Body of pancreas (tissue), 4 donors: ENCODE measurements at regions not wholly inside any gene's neighbourhood (a gene's known extent, or its start where the extent isn't known, plus 50 kb on each side); places are given as distances from the start of the nearest gene placed in this dataset.

Experiments used
- ATAC-seq: fragments of 150-250 bp; one replicate; pipeline ENCODE4 v1.9.1; 2016
- DNase-seq, 4 donors: peaks; one replicate each; pipeline ENCODE4 v3.0.0-alpha.2; 2019
- H3K27ac ChIP-seq, 4 donors: fragments of 200-600 bp; sonication (generic); 1 replicate in 3 of 4; 2 replicates in 1 of 4; pipeline versions ENCODE4 v1.5.1 to v1.6.1; 2016 to 2019; ENCODE audit warnings: mild to moderate bottlenecking in 1 of 4, mixed read lengths in 1 of 4, moderate library complexity in 1 of 4
- H3K27me3 ChIP-seq, 2 donors: fragments of 200-600 bp; sonication (generic); one replicate each; pipeline ENCODE4 v1.6.0; 2016; ENCODE audit warnings: mild to moderate bottlenecking in 1 of 2
- H3K36me3 ChIP-seq, 2 donors: fragments of 200-600 bp; sonication (generic); replicated peaks in 1 of 2; 2 replicates each; pipeline ENCODE4 v1.5.1; 2016; ENCODE audit warnings: low read depth in 2 of 2; ENCODE audit not compliant: insufficient read depth in 1 of 2
- H3K4me1 ChIP-seq: fragments of 200-600 bp; sonication (generic); one replicate; pipeline ENCODE4 v1.6.0; 2016
- H3K4me3 ChIP-seq, 2 donors: fragments of 200-600 bp; sonication (generic); 1 replicate in 1 of 2; 2 replicates in 1 of 2; pipeline ENCODE4 v1.5.1; 2016 to 2019
- H3K9me3 ChIP-seq, 3 donors: fragments of 200-600 bp; sonication (generic); 1 replicate in 2 of 3; 2 replicates in 1 of 3; pipeline ENCODE4 v1.5.1; 2016
- CTCF ChIP-seq, 7 experiments: fragments of 450-650 bp in 4 of 7; fragments of 200-600 bp in 3 of 7; sonication (generic) in 3 of 7; IDR thresholded peaks; one replicate each; pipeline ENCODE4 v1.5.1; 2016 to 2019; ENCODE audit warnings: antibody characterized with exemption in 7 of 7
- POLR2A ChIP-seq, 3 donors: fragments of 450-650 bp; IDR thresholded peaks; one replicate each; pipeline ENCODE4 v1.6.1; 2016; ENCODE audit warnings: antibody characterized with exemption in 3 of 3, mild to moderate bottlenecking in 2 of 3
- WGBS, 2 donors: methylation state at CpG; one replicate each; pipeline ENCODE4 v1.1.5; 2017; 5-methylcytosine and 5-hydroxymethylcytosine counted together
- intact Hi-C: fragments of 100-400 bp; cut with DNase I; formaldehyde crosslinking; loops from one replicate; pipeline ENCODE4 v1.15.1; 2023

GRCh38 chr9:109975574-109976295, 195.7 kb downstream of the PALM2AKAP2 start:
- no peak for ATAC-seq
- TF ChIP-seq CTCF (IDR thresholded peaks at IDR 0.05) (no peak), POLR2A (IDR thresholded peaks at IDR 0.05) (no peak)
- Histone ChIP-seq H3K27me3 (no peaks in the 10 kb centered on the region), H3K36me3 (no peaks in the 10 kb centered on the region), H3K4me1 (no peaks in the 10 kb centered on the region), H3K27ac (no peak overlapping the region), H3K9me3 (no peaks in the 10 kb centered on the region), H3K4me3 (no peak overlapping the region)
- 84 to 88% methylated on average over 5 of the region's 5 CpGs for WGBS, 2 donors
- no peak for DNase-seq
- intact Hi-C loops, result no loop called here

- Histone ChIP-seq H3K27ac (no peak overlapping the region), H3K27me3 (no peaks in the 10 kb centered on the region), H3K36me3 (no peaks in the 10 kb centered on the region), H3K9me3 (no peaks in the 10 kb centered on the region), H3K4me3 (no peak overlapping the region), H3K4me1 (no peaks in the 10 kb centered on the region)
- DNase-seq, result no peak
- no peak for ATAC-seq
- intact Hi-C loops, result no loop called here
- TF ChIP-seq CTCF (IDR thresholded peaks at IDR 0.05) (no peak), POLR2A (IDR thresholded peaks at IDR 0.05) (no peak)
These were observed 196.3 kb downstream of the PALM2AKAP2 start for GRCh38 chr9:109976303-109976702.

GRCh38 chr9:109977521-109977920, 197.5 kb downstream of the PALM2AKAP2 start:
- no peak overlapping the region for H3K27ac ChIP-seq
- H3K36me3 ChIP-seq, result no peaks in the 10 kb centered on the region
- ATAC-seq (no peak), DNase-seq (no peak)
- intact Hi-C loops, result no loop called here
- H3K4me1 ChIP-seq, result no peaks in the 10 kb centered on the region
- WGBS, 2 donors, result 68 to 83% methylated on average over 2 of the region's 2 CpGs
- no peaks in the 10 kb centered on the region for H3K27me3 ChIP-seq
- H3K9me3 ChIP-seq, result no peaks in the 10 kb centered on the region
- TF ChIP-seq POLR2A (IDR thresholded peaks at IDR 0.05), result no peak
- no peak for TF ChIP-seq CTCF (IDR thresholded peaks at IDR 0.05)
- no peak overlapping the region for H3K4me3 ChIP-seq

GRCh38 chr9:109981091-109981490, 201.1 kb downstream of the PALM2AKAP2 start:
- no peaks in the 10 kb centered on the region for H3K4me1 ChIP-seq
- H3K36me3 ChIP-seq, result no peaks in the 10 kb centered on the region
- ATAC-seq (no peak), DNase-seq (no peak)
- H3K9me3 ChIP-seq, result no peaks in the 10 kb centered on the region
- H3K27ac ChIP-seq, result no peak overlapping the region
- TF ChIP-seq POLR2A (IDR thresholded peaks at IDR 0.05) (no peak), CTCF (IDR thresholded peaks at IDR 0.05) (no peak)
- WGBS, 2 donors, result 33 to 41% methylated on average over 1 of the region's 1 CpG
- no peaks in the 10 kb centered on the region for H3K27me3 ChIP-seq
- intact Hi-C loops, result no loop called here
- H3K4me3 ChIP-seq, result no peak overlapping the region

GRCh38 chr9:109986521-109986991, 206.6 kb downstream of the PALM2AKAP2 start:
- no peaks in the 10 kb centered on the region for H3K36me3 ChIP-seq
- TF ChIP-seq POLR2A (IDR thresholded peaks at IDR 0.05), result no peak
- no peak overlapping the region for H3K4me3 ChIP-seq
- H3K27ac ChIP-seq, result no peak overlapping the region
- no peaks in the 10 kb centered on the region for H3K9me3 ChIP-seq
- no peaks in the 10 kb centered on the region for H3K4me1 ChIP-seq
- 67 to 71% methylated on average over 1 of the region's 1 CpG for WGBS, 2 donors
- DNase-seq (no peak), ATAC-seq (no peak)
- intact Hi-C loops, result no loop called here
- no peaks in the 10 kb centered on the region for H3K27me3 ChIP-seq
